GM12864 (cell line): ENCODE measurements at regions not wholly inside any gene's neighbourhood (a gene's known extent, or its start where the extent isn't known, plus 50 kb on each side); places are given as distances from the start of the nearest gene placed in this dataset.

Experiments
- DNase-seq: peaks from one replicate; pipeline ENCODE4 v3.0.0-alpha.2; 2011; ENCODE audit warnings: low read depth
- H3K4me3 ChIP-seq: 2 replicates; pipeline ENCODE4 v1.5.1; 2011; ENCODE audit warnings: mild to moderate bottlenecking, low read depth, low read length, control low read depth
- CTCF ChIP-seq: IDR thresholded peaks from 2 replicates; pipeline ENCODE4 v1.5.1; 2011; ENCODE audit warnings: low read depth, mild to moderate bottlenecking, moderate library complexity, low read length, control low read depth, inconsistent platforms; ENCODE audit errors: missing control alignments

GRCh38 chr5:138702166-138703077 is 50.8 kb upstream of the CTNNA1 start:
- H3K4me3 ChIP-seq: no peak overlapping the region
- no peak for TF ChIP-seq CTCF
- DNase-seq: no peak

- TF ChIP-seq CTCF: no peak
- no peak for DNase-seq
- no peak overlapping the region for H3K4me3 ChIP-seq
These were observed 51.5 kb upstream of the CTNNA1 start for GRCh38 chr5:138701678-138702077.

GRCh38 chr5:138700581-138701362 is 52.5 kb upstream of the CTNNA1 start:
- no peak for DNase-seq
- no peak overlapping the region for H3K4me3 ChIP-seq
- no peak for TF ChIP-seq CTCF

GRCh38 chr5:138699482-138699881 is 53.7 kb upstream of the CTNNA1 start:
- H3K4me3 ChIP-seq: no peak overlapping the region
- DNase-seq: no peak
- no peak for TF ChIP-seq CTCF

- no peak for DNase-seq
- H3K4me3 ChIP-seq: no peak overlapping the region
- TF ChIP-seq CTCF: no peak
These were observed 54.5 kb upstream of the CTNNA1 start for GRCh38 chr5:138698713-138699112.

GRCh38 chr5:138697720-138698360 is 55.4 kb upstream of the CTNNA1 start:
- TF ChIP-seq CTCF: no peak
- H3K4me3 ChIP-seq: no peak overlapping the region
- DNase-seq: no peak
